ENCODE measurements at regions not wholly inside any gene's neighbourhood (a gene's known extent, or its start where the extent isn't known, plus 50 kb on each side); places are given as distances from the start of the nearest gene placed in this dataset.

DNA sequence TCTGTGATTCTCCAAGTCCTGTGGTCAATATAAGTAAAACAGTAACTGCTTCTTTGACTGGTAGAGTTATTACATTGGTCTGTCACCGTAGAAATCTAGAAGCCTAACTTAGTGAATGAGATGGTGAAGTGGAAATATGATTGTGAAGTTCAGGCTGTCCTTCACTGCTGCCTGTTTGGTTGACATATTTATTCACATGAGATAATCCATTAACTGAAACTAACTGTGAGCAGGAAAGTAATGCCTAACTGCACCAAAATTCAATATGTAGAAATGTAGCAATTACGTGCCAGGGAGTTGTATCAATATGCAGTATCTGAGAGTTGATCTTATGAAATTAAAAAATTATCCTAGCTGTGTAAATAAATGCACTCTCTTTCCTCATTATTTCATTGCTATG, 147.7 kb upstream of the APCDD1 start:
- DNase-seq (ENCODE audit: low spot score): no peak
- TF ChIP-seq, protein P1, sequence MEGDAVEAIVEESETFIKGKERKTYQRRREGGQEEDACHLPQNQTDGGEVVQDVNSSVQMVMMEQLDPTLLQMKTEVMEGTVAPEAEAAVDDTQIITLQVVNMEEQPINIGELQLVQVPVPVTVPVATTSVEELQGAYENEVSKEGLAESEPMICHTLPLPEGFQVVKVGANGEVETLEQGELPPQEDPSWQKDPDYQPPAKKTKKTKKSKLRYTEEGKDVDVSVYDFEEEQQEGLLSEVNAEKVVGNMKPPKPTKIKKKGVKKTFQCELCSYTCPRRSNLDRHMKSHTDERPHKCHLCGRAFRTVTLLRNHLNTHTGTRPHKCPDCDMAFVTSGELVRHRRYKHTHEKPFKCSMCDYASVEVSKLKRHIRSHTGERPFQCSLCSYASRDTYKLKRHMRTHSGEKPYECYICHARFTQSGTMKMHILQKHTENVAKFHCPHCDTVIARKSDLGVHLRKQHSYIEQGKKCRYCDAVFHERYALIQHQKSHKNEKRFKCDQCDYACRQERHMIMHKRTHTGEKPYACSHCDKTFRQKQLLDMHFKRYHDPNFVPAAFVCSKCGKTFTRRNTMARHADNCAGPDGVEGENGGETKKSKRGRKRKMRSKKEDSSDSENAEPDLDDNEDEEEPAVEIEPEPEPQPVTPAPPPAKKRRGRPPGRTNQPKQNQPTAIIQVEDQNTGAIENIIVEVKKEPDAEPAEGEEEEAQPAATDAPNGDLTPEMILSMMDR (IDR thresholded peaks at IDR 0.05): no peak
- ATAC-seq (ENCODE audit: low FRiP score): no peak

DNA sequence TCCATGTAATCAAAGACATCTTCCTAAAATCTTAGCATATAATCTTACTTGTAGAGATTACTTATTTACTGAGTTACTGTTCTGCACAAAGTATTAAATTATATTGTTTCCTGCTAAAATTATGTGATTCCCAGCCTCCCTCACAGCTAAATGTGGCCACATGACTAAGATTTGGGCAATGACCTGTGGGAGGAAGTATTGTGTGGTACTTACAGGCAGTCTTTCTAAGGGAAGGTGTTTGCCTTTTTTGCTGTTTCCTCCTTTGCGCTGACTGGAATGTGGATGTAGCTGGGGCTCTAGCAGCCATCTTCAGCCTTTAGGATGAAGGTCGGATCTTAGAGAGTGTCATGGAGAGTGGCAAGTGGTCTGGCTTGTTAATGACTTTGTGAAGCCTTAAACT, 146.3 kb upstream of the APCDD1 start:
- TF ChIP-seq, protein P1 (IDR thresholded peaks at IDR 0.05): no peak
- DNase-seq (ENCODE audit: low spot score) (no peak), ATAC-seq (ENCODE audit: low FRiP score) (no peak)

DNA sequence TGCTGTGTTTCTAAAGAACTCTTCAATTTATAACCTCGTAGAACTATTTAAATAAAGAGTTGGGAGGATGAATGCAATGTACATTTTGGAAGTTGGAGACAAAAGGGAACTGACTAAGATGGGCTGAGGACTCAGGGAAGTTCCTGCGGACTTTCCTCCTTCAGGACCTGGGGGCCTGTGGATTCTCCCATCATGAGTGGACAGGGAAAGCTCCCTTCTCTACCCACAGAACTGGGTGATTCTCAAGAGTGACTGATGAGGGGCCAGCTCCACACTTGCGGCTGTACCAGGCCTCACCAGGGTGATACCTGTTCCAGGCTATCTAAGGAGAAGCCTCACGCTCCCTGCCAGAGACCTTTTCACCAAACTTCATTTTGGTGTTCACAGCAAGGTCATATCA, 143.8 kb upstream of the APCDD1 start:
- ATAC-seq (ENCODE audit: low FRiP score) (no peak), DNase-seq (ENCODE audit: low spot score) (no peak)
- TF ChIP-seq, protein P1 (IDR thresholded peaks at IDR 0.05): no peak

DNA sequence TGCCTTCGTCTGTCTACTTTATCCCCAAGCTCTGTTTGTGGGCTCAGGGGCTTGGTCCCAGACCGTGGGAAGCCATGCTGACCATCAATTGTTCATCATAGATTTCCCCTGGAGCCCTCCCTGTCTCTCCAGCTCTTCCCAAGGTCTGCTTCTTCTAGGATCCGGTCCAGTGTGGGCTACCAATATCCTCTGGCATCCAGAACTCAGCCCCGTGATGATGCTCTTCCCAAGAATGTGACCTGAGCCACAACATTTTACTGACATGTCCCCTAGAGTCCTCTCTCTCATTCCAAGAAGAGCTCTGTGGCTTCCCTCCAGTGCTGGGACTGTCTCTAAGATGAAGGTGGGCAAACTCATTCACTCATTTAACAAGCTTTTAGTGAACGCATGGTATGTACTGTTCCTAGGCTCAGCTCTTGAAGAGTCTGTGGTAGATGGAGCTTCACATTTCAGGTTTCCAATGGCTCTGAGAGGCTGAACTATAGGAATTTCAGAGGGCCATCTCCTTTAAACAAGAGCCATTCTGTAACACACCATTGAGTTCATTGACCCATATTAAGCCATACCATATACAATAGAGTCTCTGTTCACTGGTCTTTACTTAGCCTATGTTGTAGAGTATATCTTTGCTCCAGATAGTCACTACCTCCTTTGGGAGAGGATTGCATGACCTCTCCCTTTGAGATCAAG, 142.0 kb upstream of the APCDD1 start:
- ATAC-seq (ENCODE audit: low FRiP score) (no peak), DNase-seq (ENCODE audit: low spot score) (no peak)
- TF ChIP-seq, protein P1 (IDR thresholded peaks at IDR 0.05): no peak

DNA sequence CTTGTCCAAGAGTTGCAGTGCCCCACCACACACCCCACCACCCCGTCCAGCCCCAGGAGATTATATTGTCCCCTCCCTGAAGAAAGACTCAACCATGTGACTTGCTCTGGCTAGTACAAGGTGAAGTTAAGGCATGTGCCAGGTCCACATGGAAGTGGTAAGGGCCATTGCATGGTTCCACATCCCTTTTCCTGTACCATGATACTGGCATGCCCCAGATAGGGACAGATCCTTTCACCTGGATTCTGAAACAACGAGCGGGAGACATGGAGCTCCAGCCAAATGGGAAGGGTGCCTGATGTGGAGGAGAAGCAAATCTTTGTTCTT, 141.5 kb upstream of the APCDD1 start:
- DNase-seq (ENCODE audit: low spot score) (no peak), ATAC-seq (ENCODE audit: low FRiP score) (no peak)
- TF ChIP-seq, protein P1 (IDR thresholded peaks at IDR 0.05): no peak

DNA sequence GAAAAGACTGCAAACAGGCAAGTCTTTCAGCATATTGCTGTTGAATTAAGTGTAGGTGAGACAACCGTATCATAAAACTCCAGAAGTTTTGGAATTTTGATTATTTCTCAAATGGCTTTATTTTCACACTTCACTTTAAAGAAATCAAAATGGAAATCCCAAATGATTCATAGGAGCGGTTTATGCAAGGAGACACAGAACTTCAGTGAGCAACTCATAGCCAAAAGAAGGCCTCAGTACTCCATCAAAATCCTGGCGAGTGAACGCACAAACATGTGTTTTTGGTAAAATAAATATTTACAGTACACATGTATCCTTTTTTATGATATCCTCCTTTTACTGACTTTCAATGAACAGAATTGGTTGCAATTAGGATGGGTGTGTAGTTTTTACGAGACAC, 140.4 kb upstream of the APCDD1 start:
- TF ChIP-seq, protein P1 (IDR thresholded peaks at IDR 0.05): no peak
- DNase-seq (ENCODE audit: low spot score) (no peak), ATAC-seq (ENCODE audit: low FRiP score) (no peak)

DNA sequence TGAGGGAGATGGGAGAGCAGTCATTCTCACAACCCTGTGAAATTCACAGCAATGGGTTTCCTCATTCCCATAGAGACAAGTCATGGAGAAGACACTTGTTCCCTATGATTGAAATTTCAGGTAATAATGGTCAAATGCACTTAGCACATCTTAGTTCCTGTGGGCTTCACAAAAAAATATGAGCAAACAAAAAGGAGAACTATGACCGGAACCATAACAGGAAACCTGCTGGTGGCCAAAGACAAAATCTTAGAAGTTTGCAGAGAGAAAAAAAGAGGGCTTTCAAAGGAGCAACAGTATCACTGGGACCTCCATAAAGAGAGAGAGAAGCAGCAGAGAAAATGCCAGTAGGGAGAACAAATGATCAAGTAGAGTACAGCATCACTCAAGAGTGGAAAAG, 138.9 kb upstream of the APCDD1 start:
- ATAC-seq (ENCODE audit: low FRiP score) (no peak), DNase-seq (ENCODE audit: low spot score) (no peak)
- TF ChIP-seq, protein P1 (IDR thresholded peaks at IDR 0.05): no peak
